ENCODE measurements at regions not wholly inside any gene's neighbourhood (a gene's known extent, or its start where the extent isn't known, plus 50 kb on each side); places are given as distances from the start of the nearest gene placed in this dataset.

DNA sequence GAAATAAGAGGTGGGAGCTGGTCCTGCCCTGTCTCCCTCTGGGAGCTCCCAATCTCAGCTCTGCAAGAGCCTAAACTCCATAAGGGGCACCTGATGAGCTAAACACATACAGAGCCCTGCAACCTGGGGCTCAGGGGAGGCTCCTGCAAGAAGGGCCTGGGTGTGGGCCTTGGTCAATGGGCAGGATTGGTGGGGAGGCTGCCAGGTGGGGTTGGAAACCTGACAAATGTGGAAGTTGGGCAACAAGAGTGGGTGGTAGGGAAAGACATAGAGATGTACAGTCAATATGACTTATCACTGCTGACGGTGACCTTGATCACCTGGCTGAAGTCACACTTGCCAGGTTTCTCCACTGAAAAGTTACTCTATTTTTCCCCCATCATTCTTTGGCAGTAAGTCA lies 209.9 kb downstream of the TTC32 start:
- TF ChIP-seq, protein P1, sequence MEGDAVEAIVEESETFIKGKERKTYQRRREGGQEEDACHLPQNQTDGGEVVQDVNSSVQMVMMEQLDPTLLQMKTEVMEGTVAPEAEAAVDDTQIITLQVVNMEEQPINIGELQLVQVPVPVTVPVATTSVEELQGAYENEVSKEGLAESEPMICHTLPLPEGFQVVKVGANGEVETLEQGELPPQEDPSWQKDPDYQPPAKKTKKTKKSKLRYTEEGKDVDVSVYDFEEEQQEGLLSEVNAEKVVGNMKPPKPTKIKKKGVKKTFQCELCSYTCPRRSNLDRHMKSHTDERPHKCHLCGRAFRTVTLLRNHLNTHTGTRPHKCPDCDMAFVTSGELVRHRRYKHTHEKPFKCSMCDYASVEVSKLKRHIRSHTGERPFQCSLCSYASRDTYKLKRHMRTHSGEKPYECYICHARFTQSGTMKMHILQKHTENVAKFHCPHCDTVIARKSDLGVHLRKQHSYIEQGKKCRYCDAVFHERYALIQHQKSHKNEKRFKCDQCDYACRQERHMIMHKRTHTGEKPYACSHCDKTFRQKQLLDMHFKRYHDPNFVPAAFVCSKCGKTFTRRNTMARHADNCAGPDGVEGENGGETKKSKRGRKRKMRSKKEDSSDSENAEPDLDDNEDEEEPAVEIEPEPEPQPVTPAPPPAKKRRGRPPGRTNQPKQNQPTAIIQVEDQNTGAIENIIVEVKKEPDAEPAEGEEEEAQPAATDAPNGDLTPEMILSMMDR (IDR thresholded peaks at IDR 0.05 in 8 of 11, conservative IDR thresholded peaks at IDR 0.05 in 3 of 11), result no peak
- no peak for TF ChIP-seq POLR2AphosphoS5 (IDR thresholded peaks at IDR 0.05)
